ENCODE measurements at regions not wholly inside any gene's neighbourhood (a gene's known extent, or its start where the extent isn't known, plus 50 kb on each side); places are given as distances from the start of the nearest gene placed in this dataset.

DNA sequence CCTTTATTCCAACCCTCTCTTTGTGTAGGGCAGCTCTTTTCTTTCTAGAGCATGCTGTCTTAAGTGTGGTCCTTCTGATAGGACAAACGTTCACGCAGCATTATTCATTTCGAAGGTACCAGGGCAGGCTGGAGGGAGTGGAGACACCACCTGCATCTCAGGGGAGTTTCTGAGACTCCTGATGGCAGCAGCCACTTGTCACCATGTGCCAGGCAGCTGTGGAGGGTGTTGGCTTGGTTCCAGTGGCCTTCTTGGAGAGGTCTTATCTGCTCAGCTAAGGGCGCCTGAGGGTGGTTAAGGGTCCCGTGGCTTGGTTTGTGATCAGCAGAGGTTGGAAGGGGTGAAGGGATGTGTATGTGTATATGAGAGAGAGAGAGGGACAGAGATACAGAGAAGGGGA, 257.1 kb upstream of the EEF2KMT start:
- TF ChIP-seq, protein P1, sequence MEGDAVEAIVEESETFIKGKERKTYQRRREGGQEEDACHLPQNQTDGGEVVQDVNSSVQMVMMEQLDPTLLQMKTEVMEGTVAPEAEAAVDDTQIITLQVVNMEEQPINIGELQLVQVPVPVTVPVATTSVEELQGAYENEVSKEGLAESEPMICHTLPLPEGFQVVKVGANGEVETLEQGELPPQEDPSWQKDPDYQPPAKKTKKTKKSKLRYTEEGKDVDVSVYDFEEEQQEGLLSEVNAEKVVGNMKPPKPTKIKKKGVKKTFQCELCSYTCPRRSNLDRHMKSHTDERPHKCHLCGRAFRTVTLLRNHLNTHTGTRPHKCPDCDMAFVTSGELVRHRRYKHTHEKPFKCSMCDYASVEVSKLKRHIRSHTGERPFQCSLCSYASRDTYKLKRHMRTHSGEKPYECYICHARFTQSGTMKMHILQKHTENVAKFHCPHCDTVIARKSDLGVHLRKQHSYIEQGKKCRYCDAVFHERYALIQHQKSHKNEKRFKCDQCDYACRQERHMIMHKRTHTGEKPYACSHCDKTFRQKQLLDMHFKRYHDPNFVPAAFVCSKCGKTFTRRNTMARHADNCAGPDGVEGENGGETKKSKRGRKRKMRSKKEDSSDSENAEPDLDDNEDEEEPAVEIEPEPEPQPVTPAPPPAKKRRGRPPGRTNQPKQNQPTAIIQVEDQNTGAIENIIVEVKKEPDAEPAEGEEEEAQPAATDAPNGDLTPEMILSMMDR (IDR thresholded peaks at IDR 0.05), result no peak
- TF ChIP-seq POLR2A (IDR thresholded peaks at IDR 0.05), result no peak

Measured in uterus (tissue), 2 donors.